ENCODE measurements at regions not wholly inside any gene's neighbourhood (a gene's known extent, or its start where the extent isn't known, plus 50 kb on each side); places are given as distances from the start of the nearest gene placed in this dataset.

DNA sequence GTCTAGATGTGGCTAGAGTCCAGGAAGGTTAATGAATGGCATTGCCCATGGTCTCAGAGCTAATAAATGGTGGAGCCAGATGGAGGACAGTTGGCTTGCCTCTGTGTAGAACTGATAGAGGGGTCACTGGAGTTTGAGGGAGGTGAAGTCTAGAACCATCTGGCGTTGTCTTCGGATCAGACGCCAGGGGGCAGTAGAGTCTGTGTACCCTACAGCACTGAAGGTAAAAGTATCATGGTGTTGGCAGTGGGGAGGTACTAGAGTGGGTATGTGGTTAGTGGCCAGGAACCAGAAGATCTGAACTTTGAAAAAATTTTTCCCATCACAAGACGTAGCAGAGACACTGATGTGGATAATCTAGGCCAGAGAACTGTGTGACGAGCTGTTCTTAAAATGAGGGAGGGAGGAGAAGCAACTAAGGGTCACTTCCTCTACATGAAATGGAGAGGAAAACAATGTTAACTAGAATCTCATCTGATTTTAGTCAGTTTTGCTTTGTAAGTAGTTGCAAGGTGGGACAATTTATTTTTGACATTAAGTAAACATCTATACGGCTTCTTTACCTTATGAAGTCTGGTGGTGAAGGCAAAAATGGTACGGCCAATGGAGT lies 227.9 kb upstream of the PRSS58 start:
- TF ChIP-seq CTCF (IDR thresholded peaks at IDR 0.05) (no peak), POLR2A (IDR thresholded peaks at IDR 0.05) (no peak)

All from tibial nerve (tissue), 3 donors.